GM19372 (cell line): ENCODE measurements at regions not wholly inside any gene's neighbourhood (a gene's known extent, or its start where the extent isn't known, plus 50 kb on each side); places are given as distances from the start of the nearest gene placed in this dataset.

ENCODE experiments used
- ATAC-seq: cut with Tn5 transposase; IDR thresholded peaks from one replicate; pipeline ENCODE4 v1.9.1; 2021; ENCODE audit warnings: mild to moderate bottlenecking, low read depth, moderate library complexity; ENCODE audit not compliant: unreplicated experiment

DNA sequence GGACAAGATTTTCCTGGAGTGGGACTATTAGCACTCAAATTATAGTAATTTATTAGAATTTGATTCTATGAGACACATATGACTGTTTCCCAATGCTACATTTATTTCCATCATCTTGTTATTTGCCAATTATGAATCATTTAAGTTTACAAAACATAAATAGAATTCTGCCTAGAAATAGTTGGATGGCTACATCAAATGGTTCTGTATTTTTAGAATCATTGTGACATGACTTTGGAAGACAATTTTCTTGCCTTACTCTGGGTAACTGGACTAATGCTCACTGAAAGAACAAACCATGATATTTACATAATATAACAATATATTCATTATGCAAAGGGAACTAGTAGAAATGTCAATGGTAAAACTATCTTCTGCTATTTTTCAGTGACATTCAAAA is 173.5 kb downstream of the ZIC1 start:
- no peak for ATAC-seq

DNA sequence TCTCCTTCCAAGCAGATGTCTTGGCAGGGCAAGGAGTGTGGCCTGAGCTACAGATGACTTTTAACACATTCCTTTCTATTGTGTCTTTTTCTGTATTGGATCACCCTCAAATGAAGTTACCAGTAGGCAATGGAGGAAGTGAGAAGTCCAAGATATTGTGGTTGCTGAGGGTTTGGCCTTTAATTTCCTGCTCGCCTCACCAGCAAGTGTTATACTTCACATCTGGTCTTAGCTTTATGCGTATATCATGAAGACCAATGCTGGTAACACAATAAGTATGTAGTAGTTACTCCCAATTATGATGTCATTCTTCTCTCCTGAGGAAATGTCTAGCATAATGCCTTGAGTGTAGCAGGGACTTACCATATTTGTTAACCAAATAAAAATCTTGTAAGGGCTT is 179.9 kb downstream of the ZIC1 start:
- no peak for ATAC-seq

DNA sequence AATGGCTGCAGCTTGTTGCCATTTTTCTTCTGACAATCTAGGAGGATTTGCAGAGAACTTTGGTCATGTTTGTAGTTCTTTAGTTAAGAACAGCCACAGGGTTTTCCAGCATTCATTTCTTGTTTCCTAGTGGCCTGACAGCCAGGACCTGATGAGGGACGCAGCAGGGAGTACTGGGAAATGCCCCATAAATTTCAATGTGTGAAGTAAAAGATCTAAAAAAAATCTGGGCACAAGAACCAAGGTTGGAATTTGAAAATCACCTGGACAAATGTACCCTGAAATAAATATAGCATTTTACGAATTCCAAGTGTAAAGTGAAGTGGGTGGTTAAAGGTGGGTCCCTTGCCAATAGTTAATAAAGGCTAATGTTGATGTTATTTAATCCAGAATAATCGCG is 195.0 kb downstream of the ZIC1 start:
- no peak for ATAC-seq

DNA sequence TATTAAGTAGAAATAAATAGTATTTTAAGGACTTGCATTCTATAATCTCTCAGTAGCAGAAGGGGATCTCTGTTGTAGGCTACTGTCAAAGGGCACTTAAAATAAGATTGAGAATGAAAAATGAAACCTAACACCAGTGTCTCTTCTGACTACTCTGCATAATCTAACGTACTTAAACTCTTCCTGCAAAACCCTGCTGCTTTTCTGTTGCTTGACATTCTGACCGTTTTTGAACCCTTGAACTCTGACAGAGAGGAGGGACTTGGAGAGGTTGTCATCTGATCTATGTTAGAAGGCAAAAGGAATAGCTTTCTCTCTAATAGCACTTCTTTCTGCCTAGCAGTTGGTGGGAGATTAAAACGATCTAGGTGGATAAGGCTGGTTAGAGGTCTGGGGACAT is 204.6 kb downstream of the ZIC1 start:
- no peak for ATAC-seq

DNA sequence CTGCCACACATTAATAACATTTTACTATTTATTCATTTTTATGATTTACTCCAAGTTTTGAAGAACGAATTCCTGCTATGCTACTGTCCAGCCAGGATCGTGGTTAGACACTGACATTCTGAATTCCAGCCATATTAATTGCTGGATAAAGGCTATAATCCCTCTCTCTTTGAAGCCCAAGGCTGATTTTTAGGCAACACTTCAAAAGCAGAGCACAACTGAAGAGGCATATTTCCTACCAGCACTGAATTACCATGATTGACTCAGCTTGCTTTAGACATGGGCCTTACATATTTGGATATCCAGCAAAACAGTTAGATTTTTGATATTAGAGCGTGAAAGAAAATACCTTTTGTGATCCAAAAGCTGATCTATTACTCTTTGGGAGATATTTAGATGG is 205.0 kb downstream of the ZIC1 start:
- ATAC-seq = no peak

DNA sequence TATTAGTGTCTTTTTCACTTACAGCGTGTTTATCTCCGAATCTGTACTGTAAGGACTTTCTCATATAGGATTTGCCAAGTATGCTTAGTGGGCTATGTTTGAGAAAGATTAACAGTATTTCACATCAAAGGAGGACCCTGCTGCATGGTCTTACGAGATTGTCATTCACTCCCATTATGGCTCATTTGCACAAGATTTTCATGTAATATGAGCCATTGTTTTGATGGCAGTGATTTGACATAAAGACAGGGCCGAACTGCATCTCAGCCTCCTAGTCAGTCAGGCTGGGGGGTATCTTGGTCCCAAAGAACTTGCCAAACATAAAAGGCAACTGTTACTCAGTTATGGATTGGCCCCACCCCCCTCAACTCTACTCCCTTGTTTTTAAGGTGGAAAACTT is 205.9 kb downstream of the ZIC1 start:
- ATAC-seq = no peak

DNA sequence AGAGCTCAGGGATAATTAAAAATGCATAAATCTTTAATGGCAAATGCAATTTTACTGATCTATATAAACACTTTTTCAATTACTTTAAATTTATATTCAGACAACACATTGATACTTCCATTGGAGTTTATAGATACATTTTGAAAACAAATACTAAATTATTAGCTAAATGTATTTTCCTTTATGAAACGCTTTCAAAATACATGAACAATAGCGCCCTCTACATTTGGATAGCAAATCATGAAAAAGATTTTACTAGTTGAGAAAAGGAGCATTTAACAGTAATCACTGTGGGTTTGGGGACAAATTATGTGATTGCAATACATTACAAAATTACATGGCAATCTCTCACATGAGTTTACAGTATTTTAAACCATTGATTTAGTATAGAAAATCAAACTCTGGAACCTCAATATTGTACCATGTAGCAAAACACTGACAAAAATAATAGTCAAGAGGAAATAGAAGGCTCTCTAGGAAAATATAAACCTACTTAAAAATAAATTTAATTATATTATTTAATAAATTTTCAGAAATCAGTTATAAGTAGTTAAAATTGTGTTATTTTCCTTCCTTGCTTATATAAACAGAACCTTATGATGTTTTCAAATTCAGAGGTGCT is 207.9 kb downstream of the ZIC1 start:
- ATAC-seq = no peak

DNA sequence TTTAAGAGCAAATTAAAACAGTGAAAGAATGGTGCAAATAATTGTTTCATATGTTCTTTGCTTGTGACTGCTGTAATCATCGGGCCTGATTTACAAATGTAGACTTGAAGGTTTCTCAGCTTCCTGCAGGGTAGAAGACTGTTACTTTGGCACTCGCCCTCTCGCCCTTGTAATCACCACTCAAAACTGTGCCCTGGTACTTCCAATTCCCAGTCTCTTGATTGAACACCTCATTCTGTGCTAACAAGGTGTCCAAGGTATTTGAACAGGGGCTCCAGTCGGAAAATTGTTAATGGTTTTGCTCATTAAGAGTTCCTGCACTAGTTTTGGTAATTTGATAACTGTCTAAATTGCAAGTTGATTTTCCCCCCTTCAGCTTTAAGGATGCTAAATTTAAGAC is 209.5 kb downstream of the ZIC1 start:
- ATAC-seq = no peak

DNA sequence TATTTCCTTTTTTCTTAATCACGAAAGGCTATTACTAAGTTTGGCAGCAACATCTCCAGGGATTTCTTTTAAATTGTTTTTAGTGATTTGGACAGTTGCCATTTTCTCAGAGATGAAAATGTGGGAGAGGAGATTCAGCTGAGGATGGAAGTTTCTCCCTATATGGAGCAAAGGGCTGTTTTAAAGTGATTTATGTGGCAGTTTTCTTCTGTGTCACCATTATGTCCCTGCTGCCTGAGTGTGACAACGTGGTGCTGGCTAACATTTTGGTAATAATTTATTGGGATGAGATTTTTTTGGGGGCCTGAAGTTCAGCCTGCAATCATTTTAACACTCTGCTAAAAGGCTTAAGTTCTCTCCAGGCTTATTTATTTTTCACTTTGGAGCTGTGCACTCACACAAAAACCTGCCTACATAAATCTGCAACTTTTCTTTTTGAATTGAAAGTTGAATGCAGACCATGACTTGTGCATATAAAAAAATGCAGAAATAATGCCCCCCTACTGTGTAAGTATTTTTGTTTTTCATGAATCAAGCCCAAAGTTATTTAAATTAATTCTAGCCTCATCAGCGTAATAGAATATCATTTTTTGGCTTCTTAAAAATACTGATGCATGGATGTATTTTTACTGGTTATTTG is 210.9 kb downstream of the ZIC1 start:
- ATAC-seq = no peak

DNA sequence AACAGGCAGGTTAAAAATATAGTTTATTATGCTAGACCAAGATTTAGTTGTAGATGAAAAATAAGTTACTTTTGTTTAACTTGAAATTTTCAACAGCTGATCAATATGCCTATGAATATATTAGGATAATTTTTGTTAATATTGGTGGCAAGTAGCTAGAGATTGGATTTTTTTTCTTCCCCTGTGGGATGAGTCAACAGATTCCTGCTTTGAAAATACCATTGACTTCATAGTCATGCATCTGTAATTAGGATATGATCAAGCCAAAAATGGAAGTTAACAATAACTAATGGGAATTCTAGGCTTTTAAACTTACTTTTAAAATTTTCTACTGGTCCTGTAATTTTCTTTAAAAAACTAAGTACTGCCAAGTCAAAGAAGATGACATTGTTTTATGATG is 211.7 kb downstream of the ZIC1 start:
- no peak for ATAC-seq

DNA sequence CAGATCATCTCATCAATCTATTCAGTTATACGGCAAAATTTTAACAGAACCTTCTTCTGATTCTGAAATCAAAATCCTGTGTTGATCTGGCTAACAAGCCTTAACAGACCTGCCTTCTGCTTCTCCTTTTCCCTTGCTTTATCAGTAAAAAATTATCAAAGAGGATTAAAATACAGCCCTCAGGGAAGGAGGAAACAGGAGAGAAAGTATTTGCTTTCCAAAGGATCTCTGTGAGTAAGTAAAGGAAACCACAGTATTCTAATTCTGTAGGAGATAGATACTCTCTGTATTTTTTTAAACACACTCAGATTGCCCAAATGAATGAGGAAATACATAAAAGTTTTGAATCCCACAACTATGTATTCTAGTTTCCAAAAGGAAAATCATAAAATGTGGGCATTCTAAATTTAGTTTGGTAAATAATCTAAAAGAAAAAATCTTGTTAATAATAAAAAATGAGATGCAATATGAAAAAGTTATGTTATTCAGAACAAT is 221.8 kb downstream of the ZIC1 start:
- no peak for ATAC-seq

DNA sequence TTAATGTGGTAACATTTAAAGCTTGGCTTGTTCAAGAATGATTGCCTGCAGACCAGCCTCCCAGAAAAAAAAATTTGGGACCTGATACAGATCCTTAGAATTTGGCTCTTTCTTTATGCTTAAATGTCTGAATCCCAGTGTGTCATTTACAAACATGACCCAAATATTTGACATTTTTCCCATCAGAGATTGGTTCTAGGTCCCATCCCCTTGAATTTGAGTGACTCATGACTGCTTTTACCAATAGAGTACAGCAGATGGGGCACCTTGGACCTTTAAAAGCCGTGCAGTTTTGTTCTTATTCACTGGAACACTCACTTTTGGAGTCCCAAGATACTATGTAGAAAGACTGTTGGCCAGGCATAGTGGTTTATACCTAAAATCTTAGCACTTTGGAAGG is 231.6 kb downstream of the ZIC1 start:
- ATAC-seq = no peak

DNA sequence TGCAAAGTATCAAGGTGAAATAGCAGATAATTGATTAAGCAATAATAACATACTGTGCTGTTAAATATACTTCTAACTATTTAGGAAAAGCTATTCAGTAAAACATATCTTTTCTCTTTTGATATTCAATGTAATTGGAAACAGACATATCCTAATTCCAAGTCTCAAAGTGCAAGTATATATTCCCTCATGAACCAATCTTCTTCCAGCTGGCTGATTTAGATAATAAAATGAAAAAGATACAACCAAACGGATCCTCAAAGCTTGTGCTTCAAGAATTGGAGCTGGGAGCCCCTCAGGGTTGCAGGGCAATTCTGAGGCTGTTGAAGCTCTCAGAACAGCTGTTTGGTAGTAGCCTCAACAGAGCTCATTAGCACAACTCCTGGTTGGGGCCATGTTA is 236.6 kb downstream of the ZIC1 start:
- no peak for ATAC-seq

DNA sequence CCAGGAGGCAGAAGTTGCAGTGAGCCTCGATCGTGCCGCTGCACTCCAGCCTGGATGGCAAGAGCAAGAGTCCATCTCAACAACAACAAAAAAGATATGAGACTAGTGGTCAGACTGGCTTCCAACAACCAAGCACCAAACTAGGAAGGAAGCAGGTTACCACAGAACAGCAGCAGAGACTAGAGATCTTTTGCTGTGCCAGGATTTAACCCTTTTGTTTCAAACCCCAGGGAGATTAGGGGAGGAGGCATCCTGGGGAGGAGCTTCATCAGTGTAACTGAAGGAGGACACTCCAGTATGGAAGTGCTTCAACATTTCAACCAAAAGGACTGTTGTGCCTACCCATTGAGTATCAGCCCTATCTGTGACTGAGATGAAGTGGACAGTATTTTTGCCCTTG is 240.3 kb downstream of the ZIC1 start:
- no peak for ATAC-seq

DNA sequence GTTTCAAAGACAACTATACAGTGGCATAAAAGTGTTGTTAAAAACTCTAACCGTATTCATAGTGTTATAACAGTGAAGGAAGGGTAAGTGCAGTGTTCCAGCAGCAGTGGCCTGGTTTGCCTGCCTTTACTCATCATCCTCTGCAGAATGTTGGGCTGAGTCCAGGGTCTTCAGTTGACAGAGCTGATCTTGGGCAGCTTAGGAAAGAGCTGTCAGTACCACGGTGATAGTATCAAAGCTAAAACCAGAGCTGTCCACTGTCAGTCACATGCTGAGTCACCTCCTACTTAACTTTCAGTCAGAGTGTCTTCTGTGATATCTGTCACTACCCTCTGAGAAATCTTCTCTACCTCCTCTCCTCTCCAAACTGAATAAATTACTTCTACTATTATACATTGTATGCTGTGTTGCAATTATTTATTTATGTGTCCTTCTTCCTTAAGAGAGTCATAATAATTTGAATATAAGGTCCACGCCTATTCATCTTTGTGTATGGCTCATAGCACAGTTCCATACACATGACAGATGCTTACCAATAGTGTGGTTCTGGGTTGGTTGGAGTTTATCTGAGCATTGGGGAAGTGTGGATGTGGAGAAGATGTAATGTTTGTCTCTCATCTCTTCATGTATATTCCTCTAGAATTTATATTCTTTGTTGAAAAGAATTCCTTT is 242.1 kb downstream of the ZIC1 start:
- ATAC-seq = no peak

DNA sequence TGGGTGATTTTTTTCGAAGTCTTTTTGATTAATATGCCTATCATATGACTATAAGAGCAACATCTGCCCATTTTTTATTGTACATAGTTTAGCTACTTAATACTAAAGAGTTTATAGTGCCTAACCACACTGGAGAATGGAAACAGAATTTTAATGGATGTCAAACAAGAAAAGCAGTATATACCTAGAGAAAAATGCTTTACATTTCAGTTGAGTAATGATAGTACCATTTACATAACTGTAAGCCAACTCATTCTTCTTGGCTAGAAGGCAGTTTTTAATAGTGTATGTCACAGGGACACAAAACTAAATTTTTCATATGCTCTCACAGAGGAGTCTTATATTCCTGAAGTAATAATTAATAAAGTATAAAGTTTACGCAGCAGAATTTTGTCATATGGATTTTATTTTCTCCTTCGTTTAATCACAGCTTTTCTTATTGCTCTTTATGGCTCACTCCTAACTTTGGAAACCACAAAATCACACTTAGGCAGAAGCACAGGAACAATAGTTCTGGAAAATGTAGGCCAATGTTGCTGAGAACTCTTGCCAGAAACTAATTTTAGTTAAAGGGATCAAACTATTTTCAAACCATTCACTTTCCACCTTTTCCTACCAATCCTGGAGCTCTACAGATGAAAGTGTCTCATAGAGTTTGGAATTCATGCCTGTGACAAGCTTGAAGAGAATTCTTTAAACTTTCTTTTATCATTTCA is 243.6 kb downstream of the ZIC1 start:
- no peak for ATAC-seq

DNA sequence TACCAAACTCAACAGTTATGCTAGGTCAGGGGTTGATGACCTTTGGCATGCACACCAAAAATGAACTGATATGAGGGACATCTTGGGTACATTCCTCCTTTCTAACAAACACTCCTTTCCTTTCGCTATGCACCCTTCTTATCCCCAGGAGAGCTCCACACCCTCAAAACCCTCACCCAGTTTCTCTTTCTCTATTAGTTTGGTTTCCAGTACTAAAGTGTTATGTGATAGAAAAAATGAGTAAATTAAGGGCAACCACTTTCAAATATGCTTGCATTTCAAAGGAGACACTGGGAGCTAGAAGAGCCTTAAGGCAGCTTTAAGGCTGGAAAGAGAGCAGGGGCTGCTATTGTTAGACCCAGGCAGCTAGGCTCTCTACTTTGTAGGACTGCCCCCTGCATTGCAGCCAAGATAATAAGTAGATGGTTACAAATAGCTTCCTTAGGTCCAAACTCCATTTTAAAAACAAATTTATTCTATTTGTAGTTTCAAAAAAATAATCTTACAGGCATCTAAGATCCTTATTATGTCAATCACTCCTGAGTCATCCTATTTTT is 244.3 kb downstream of the ZIC1 start:
- ATAC-seq = no peak

DNA sequence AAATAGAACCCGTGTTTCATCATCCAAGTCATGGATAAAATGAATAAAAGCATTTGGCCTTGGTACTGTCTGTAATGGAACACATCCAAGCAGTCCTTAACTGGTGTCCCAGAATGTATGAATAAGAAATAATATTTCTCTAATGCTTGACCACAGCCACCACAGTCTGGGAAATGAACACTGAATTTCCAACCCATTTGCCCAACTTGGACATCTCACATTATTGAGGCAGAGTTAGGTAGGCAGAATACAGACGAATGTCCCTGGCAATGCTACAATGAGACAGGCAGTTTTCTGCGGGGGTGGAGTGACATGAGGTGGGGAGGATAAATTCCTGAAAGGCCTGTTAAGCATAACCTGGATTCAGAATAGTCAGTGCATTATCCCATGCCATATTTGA is 245.7 kb downstream of the ZIC1 start:
- ATAC-seq = no peak

DNA sequence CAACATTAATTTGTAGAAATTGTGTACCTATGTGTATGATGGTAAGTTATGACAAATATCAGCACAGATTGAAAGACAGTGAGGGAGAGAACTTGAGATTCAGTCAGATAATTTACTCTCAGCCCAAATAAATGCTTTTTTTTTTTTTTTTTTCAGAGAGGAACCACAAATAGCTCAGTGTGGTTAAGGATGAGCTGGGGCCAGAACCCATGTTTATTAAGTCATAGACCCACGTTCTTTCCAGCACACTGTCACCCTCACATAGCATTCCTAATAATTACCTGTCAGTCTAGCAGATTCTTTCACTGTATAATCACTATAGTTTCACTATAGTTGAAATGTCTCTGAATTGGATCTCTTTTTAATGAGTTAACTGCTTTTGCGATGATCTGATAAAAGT is 246.1 kb downstream of the ZIC1 start:
- ATAC-seq = no peak

DNA sequence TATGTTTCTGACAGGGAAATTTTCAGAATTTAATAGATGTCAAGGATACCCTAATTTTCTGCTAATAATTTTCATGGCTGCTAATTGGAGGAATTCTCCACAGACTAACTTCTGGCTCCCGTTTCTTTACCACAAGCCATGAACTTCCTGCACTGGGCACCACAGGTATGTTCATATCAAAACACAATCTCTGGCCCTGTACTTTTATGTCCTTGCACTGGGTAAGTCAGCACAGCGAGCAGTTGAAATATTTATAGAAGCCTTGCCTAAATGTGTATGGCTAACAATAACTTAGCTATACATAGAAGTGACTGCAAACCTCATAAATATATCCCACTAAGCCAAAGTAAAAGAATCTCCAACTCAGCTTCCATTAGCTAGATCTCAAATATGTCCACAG is 246.9 kb downstream of the ZIC1 start:
- ATAC-seq = no peak

DNA sequence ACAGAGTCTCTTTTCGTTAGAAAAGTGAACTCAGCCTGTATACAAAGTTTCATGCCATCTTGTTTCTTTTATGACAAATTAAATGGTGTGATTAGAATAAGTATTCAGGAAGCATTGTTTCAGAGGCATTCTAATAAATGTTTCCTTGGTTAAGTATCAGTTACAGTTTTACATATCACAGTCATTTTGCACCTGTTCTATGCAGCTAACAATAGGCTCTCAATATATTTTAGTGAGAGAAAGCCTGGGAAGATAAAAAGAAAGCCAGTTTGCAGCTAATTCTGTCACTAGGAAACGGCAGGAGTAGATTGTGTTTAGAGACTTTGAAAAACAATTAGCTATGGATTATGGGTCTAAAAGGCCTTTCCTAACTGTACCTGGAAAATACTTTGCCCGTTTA is 252.8 kb downstream of the ZIC1 start:
- ATAC-seq = no peak
